NCI-H82 treated with DMSO at 0.1 percent for 48 hours (cell line): ENCODE measurements at regions not wholly inside any gene's neighbourhood (a gene's known extent, or its start where the extent isn't known, plus 50 kb on each side); places are given as distances from the start of the nearest gene placed in this dataset.
"Not testable (repeated sequence)": the region's sequence is repeated elsewhere in the genome, so short reads cannot be mapped to it uniquely, and the experiment has no call there.

Source experiments
- DNase-seq: peaks from one replicate; lab custom pipeline; 2025; ENCODE audit not compliant: unreplicated experiment; lab: John Stamatoyannopoulos, UW

GRCh38 chr3:40925231-40925630 is 274.1 kb upstream of the CTNNB1 start:
- no peak for DNase-seq

- no peak for DNase-seq
These were observed 269.2 kb upstream of the CTNNB1 start for GRCh38 chr3:40930131-40930538.

GRCh38 chr3:40930756-40931155 is 268.5 kb upstream of the CTNNB1 start:
- DNase-seq, result no peak

GRCh38 chr3:40938591-40938990 is 260.7 kb upstream of the CTNNB1 start:
- DNase-seq, result no peak

DNA sequence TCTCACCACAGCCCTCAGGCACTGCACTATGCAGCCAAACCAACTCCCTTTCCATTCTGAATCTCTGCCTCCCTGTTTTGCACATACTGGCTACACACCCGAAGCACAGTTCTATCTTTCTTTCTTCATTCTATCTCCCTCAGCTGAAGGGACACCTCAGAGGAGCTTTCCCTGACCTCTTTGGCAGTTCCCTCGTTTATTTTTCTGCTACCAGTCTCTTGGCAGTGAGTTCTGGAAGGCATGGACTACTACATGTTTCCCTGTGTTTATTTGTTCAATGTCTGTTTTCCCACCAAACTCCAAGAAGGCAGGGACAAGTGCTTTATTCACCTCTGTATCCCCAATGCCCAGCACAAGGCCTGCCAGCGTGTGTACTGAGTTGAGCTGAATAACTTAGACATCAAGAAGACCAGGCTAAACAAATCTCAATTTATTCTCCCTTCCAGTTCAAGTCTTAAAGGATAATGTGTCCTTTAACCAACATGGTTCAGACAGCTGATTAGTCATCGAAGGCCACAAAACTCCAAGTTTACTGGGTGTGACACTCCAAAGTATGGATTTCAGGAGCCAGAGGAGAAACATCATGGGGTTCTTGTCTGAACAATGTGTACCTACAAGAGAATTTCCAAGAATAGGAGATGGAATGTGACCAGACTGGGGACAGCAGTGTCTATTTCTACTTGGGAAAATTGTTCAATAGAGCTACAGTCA is 260.1 kb upstream of the CTNNB1 start:
- DNase-seq, result no peak

DNA sequence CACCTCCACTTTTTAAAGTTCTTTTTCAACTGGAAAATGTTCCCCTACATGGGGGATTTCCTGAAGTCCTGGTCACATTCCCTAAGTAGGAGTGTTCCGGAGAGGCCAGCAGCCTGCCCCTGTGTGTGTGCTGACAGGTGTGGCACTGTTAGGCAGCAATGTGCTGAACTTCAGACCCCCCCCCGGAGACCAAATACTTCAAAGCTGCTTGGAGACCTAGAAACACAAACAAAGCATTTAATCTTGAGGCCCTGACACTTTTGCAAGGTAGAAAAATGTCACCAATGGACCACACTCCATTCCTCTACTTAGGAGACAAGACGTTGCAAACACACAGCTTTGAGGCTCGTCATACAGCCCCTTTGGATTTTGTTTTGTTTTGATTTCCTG is 259.6 kb upstream of the CTNNB1 start:
- no peak for DNase-seq

DNA sequence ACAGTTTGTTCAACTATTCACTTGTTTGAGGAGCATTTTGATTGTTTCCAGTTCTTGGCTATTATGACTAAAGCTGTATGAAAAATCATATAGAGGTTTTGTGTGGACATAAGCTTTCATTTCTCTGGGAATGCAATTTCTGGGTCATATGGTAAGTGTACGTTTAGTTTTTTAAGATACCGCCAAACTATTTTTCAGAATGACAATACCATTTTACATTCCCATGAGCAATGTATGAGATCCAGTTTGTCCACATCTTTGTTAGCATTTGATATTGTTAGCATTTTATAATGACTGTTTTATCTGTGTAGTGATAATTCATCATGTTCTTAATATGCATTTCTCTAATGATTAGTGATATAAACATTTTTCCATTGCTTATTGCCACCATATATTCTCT is 258.7 kb upstream of the CTNNB1 start:
- DNase-seq, result no peak

DNA sequence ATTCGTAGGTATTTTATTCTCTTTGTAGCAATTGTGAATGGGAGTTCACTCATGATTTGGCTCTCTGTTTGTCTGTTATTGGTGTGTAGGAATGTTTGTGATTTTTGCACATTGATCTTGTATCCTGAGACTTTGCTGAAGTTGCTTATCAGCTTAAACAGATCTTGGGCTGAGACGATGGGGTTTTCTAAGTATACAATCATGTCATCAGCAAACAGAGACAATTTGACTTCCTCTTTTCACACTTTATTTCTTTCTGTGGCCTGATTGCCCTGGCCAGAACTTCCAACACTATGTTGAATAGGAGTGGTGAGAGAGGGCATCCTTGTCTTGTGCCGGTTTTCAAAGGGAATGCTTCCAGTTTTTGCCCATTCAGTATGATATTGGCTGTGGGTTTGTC is 252.3 kb upstream of the CTNNB1 start:
- DNase-seq, result not testable (repeated sequence)

GRCh38 chr3:40949347-40949746 is 250.0 kb upstream of the CTNNB1 start:
- DNase-seq, result not testable (repeated sequence)

GRCh38 chr3:40951636-40952035 is 247.7 kb upstream of the CTNNB1 start:
- DNase-seq, result no peak

GRCh38 chr3:40961104-40961857 is 238.0 kb upstream of the CTNNB1 start:
- DNase-seq, result no peak

DNA sequence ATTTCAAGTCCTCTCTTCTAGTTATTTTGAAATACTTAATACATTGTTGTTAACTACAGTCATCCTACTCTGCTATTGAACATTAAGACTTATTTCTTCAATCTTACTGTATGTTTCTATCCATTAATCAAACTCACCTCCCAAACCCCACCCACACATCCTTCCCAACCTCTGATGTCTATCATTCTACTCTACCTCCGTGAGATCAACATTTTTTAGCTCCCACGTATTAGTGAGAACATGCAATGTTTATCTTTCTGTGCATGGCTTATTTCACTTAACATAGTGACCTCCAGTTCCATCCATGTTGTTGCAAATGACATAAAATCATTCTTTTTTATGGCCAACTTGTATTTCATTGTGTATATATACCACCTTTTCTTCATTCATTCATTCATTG is 236.6 kb upstream of the CTNNB1 start:
- no peak for DNase-seq

- DNase-seq, result no peak
These were observed 230.6 kb upstream of the CTNNB1 start for GRCh38 chr3:40968666-40969065.

DNA sequence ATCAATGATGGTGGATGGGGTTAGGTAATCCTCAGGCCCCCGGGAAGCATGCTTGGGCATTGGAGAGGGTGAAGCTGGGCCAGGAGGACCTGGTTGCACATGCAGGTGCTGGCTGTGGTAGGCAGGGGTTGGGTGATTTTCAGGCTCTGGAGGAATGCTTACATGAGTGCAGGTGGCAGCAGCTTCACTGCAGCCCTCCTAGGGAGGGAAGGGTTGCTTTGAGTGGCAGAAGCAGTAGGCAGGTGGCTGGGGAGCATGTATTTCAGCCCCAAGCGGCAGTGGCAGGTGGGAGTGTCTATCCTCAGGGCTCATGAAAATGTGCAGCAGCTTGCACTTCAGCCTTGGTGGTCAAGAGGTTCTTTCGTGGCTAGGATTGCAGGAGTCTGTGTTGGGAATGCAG is 230.0 kb upstream of the CTNNB1 start:
- no peak for DNase-seq

DNA sequence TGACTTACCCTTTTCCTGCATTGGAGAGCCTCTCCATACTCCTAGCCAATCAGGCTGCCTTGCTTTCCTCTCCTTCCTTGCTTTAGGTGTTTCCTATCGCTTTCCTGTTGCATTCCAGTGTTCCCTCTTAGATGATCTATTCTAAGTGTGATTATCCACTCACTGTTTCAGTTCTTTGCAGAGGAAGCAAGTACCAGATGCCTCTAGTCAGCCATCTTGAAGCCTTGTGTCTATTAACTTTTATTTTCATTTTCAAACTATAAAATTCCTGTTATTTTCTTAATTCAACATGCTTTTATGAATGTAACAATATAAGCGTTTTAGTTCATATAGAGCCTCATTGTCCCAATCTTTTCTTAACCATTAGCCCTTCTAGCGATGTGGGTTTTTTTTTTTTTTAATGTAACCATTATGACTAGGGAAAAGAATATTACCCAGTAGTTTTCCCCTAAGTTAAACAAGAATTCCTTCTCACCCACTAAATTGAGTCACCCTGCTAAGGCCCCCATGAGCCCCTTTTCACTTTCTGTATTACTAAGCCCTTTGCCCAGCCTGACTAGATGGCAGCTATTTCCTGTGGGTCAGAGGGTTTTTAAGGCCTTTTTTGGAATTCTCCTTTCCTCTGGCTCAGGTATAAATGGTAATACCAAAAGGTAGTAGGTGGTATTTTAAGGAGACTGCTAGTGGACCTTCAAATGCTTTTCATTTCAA is 229.4 kb upstream of the CTNNB1 start:
- DNase-seq, result no peak

GRCh38 chr3:40971191-40972168 is 227.8 kb upstream of the CTNNB1 start:
- no peak for DNase-seq

- no peak for DNase-seq
These were observed 227.0 kb upstream of the CTNNB1 start for GRCh38 chr3:40972350-40972749.

DNA sequence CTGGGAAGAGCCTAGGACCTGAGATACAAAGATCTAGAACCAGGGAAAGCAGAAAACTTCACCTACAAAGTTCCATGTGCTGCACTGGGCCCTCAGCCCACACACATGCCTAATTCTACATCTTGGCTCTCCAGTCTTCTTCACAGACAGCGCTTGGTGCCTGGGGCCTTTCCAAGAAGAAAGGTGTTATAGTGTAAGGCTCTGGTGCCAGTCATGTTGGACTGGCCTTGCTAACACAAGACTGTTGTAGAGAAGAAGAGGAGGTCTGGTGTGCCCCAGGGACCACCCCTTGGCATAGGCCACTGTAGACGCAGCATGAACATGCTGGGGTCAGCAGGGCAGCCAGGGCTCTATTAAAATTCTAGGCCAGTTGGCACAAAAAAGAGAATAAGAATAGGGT is 226.2 kb upstream of the CTNNB1 start:
- no peak for DNase-seq

DNA sequence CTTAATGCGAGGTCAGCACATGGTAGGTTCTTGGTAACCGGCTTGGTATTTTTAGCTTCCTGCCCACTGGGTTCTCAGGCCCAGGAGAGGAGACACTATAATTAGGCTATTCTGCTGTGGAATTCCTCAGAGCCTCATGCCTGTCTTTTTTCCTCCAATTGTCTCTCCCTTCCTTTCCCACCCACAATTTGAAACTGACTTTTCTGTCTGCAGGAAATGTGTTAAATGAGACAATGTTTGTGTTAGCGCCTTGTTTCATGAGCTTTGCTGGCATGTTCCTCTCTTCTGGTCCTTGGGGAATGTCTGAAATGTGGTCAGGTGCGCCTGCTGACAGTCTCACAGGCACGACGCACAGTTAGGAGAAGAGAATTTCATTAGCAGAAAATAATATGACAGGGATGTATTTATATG is 223.6 kb upstream of the CTNNB1 start:
- no peak for DNase-seq

DNA sequence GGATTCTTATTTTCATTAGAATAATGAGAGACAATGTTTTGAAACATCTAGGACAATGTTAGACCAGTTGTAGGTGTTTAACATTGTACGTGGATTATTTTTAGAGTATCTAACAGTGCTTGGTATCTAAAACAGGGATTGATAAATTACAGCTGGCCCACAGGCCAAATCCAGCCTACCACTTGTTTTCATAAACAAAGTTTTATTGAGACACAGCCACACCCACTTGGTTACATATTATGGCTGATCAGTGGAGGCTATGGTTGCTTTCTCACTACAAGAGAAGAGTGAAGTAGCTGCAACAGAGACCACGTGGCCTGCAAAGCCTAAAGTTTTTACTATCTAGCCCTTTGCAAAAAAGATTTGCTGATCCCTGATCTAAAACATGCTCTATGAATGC is 223.1 kb upstream of the CTNNB1 start:
- DNase-seq, result no peak

DNA sequence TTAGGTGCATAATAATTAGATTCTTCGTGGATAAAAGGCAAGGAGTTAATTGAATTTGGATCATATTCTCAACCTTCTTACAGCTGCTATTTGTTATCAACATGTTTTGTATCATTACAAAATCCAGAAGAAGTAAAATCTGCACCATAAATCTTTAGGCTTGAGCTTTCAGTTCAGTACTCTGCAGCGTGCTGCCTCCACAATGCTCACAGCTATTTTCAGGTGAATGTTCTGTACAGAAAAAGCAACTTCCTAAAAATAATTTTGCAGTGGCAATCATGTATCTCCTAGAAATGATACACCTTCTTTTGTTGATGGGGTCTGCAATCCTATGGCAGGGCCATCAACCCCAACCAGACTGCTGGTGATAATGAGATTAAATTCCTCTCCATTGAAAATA is 220.9 kb upstream of the CTNNB1 start:
- no peak for DNase-seq
